DMS114 treated with DMSO at 0.1 percent for 48 hours (cell line): ENCODE measurements at regions not wholly inside any gene's neighbourhood (a gene's known extent, or its start where the extent isn't known, plus 50 kb on each side); places are given as distances from the start of the nearest gene placed in this dataset.

ENCODE experiments used
- DNase-seq: peaks from one replicate; lab custom pipeline; 2025; ENCODE audit not compliant: unreplicated experiment; lab: John Stamatoyannopoulos, UW

DNA sequence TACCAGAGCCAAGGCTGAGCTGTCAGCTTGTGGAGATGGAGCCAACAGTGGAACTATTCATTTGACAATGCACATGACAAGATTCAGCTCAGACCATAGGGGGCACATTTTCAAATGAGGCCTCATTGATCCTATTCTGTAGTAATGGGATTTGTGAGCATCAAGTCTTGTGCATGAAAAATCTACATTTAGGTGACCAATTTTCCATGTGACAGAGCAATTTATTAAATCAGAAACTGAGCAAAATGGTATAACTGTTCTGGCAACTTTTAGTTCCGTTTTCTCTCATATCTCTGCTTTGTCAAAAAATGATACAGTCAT, 108.5 kb upstream of the PCDH18 start:
- DNase-seq, result no peak

DNA sequence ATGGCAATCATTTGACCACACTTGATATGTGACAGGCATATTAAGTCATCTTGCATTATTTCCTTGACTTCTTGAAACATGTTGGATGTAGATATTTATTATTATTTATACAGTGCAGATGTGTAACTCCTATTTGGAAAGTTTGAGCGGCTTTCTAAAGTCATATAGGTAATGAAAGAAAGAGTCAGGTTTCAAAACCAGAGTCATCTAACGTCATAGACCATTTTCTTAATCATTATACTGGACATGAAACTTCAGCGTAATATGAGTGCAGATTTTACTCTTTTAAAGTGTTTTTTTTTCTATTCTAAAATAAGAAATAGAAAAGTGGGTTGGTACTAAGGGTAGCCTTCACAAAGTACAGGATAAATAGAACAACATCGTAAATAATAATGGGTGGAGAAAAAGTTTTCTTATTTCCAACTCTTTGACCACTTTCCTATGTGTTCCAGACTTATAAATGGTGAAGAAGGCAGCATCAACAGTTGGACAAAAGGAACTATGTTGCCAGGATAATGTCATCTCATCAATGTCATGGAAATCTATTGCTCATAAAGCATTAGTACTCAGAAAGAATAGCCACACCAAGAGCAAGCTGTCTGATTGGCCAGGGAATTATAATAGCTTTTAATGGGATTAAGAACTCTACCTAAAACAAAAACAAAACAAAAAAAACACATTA, 108.0 kb upstream of the PCDH18 start:
- DNase-seq, result no peak

DNA sequence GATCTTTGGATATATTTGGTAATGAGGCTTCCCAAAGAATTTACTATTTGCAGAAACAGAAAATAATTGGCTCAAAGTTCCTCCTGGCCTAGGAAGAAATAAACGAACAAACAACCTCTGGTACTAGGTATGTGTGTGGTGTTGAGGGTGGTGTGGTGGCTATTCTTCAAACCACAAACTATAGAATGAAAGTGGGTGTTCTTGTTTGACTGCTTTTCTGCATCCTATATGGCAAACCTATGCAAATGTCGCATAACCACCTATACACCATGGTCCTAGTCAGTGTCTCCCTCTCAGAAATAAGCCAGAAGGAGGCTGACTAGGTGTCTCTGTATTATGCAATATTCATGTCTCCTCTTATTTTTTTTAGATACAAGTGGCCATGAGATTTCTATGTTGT, 106.6 kb upstream of the PCDH18 start:
- no peak for DNase-seq

DNA sequence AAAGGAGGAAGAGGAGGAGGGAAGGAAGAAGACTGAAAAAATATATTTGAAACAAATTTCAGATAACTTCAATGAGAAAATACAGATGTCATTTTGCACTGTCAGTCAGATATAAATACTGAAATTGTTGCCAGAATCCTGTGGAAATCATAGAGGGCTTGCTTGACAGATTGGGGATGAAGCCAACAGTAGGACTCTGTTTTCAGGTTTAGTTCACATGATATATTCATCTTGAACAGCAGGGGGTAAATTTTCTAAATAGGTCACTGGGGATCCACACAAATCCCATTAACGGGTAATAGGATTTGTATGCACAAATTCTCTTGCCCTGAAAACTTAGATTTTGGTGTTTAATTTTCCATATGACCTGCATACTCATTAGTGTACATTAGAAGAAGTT, 103.3 kb upstream of the PCDH18 start:
- DNase-seq, result no peak

DNA sequence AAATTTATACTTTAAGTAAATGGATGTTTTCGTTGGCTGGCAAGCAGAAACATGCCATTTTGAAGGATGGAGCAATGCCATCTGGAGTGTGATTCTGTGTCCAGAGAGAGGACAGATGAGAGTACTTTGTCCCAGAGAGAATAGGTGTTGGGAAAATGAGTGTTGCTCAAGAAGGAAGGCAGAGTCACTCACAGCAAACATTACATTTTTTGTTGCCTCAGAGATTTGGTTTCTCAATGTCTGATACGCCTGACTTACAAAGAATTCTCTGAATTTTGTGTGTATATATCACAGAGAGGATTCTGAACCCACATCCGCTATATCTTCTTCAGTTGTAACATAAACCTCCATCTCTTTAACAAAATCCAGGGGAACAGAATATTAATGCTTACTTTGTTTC, 102.8 kb upstream of the PCDH18 start:
- no peak for DNase-seq

DNA sequence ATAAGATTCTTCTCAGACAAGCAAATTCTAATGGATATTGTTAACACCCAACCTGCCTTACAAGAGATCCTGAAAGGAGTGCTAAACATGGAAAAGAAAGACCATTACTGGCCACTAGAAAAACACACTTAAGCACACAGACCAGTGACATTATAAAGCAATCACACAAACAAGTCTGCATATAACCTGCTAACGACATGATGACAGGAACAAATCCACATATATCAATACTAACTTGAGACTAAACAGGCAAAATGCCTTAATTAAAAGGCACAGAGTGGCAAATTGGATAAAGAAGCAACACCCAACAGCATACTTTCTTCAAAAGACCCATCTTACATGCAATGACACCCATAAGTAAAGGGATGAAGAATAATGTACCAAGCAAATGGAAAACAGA, 100.5 kb upstream of the PCDH18 start:
- DNase-seq, result no peak

DNA sequence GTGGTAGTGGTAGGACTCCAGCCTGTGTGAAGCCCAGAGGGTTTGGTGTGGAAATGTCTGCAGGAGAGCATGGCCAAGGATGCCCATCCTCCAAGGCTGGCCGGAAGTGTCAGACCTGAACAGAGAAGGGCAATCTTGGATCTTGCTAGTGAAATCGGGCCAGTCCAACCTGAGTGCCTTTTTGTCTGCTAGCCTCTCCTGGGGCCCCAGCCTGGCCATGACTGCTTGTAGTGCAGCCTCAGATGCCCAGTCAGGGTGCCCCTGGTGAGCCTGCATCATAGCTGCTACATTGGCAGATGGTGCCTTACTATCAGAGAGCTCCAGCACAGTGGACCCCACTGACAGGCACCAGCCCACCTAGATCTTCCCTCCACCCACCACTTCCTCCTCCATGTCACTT, 99.3 kb upstream of the PCDH18 start:
- no peak for DNase-seq

DNA sequence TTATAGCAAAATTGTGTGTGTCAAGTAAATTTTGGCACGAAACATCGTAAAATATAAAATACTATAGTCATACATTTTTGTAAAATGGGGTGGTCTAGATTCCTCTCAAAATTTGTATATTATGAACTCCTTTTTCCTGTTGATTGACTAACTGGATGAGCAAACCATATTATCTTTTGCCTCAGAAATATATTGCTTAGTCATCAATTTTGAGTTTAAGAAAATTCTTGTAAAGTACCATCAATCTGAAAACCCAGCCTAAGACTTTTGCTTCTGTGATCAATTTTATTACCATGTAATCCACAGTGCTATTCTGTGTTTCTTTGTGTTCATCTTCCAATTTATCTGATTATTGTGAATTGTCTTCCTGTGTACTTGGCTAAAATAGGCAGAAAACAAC, 98.0 kb upstream of the PCDH18 start:
- no peak for DNase-seq

DNA sequence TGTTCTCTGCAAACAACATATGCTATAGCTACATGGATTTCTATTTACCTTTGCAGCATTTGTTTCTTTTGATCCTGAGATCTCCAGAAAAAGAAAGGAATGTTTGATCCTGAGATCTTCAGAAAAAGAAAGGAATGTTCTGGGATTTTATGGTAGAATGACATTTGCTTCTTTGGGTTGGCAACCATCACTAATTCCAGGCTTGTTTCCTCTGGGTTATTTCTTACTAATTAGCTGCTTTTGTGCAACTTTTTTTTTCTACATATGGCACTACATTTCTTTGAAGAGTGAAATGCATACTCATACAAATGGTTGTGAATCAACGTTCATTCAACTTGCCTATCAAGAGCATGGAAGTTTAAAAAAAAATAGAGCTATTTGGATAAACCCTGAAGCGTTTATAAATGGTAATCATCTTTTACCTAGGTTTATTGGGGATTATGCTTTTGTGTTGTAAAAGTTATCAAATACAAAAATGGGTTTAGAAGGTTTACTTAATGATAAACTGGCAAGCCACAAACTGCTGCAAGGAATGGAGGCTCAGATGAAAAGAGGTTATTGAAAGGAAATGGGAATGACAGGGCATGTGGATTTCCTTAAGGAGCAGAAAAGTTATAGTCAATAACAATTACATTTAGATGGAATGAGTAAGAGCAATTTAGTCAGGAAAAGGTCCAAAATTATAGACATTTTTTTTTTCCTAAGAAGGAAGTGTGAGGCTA, 95.6 kb upstream of the PCDH18 start:
- DNase-seq, result no peak

DNA sequence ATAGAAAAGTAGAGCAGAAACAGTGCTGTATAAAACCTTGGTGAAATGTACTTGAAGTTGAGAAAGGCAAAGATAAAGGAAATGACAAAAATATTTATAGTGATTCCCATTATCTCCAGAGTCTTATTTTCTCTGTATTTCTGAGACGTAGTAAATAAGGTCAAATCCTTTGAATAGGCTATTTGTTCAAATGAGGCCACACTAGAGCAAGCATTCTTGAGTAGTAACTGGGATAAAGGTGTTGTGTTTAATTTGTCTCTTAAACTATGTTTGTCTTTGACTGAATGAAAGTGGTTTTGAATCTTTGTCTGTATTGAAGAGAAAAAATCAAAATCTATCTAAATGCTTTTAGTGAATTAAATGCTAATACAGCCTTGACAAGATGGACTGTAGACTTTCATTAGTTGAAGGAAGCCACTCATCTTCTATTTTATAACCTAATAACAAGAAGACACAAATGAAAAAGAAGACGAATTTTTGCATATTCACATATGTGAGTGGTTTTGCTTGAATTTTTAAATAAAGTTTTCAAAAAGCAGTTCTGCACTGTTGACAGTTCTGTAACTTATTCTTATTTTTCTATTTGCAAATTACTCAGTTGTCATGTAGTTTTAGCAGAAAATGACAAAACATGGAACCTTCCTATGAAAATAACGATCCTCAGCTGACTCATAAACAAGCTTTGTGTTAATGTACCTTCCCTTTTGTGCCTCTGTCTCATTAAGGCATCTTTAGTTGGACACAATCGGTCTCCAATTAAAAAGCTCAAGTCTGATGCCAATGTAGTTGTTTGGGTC, 94.8 kb upstream of the PCDH18 start:
- DNase-seq, result no peak

DNA sequence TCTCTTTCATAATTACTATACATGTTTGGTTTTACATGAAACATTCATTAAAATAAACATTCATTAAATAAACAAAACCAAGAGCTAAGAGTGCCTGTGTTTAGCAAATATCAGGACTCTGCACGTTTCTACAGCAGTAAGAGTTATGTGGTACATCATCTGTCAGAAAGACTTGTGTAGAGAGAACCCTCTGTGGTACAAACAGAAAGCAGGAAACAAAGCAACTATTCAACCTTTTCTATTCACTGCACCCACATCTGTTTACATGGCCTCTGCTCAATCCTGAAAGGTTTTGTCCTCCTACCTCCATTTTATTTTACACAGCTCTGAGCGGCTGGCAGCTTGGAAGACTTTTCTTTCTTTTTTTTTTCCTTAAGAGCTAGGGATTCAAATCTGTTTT, 90.7 kb upstream of the PCDH18 start:
- no peak for DNase-seq

DNA sequence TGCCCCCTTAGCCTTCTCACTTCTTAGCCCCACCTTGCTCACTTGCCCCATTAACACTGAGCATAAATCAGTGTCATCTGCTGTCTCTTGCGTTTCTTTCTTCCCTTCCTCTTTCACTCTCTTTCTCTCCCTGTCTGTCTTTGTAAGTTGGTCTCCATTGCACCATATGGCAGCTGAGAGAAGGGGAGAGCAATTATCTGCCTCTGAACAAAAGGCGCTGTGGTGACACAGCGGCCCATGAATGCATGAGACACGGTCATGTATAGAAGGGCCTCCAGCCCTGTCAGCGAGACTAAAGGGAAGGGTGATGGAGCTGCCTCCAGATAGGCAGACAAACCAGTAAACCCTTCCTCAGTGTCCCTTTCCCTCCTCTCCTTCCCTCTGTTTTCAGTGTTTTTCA, 88.8 kb upstream of the PCDH18 start:
- DNase-seq, result no peak

DNA sequence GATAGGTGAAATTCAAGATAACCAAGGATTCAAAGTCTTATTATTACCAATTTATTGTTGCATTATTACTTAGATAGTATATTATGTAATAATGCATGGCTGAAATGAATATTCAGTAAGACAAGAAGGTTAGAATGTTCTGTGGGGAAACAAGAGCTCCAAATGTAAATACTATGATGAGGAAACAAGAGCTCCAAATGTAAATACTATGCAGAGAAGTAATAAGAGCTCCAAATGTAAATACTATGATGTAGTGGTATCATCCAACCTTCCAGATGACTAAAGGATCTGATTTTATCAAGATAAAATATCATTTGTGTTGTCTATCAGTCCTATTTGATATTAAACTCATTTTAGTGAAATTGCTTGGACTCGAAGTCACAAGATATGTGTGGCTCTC, 82.2 kb upstream of the PCDH18 start:
- no peak for DNase-seq

DNA sequence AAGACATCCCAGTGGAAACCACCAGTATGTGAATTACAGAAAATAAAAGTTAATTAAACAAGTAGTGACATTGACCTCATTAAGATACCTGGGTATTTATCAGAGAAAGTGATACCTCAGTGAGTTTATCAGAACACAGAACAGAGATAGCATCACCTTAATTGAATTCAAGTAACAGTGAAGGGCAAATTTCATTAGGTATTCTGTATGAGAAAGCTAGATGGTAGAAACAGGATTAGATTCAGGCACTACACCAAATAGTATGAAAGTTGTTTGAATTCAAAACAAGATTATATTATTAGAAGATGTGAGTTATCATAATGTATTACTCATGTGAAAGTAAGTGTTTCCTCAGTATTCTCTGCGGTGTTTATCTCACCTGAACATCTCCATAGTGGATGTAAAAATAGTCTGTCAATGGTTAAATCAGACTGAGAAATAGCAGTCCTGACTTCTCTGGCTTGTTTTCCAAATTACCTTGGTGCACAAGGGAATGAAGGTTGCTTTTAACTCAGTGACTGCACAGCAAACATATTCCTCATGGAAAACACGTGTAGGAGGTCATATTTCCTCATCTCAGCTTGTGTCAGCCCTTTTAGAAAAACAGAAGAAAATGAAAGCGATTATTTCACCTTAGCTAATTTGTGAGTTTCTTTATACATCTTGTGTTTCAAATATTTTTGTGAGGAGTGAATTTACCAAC, 79.9 kb upstream of the PCDH18 start:
- no peak for DNase-seq

DNA sequence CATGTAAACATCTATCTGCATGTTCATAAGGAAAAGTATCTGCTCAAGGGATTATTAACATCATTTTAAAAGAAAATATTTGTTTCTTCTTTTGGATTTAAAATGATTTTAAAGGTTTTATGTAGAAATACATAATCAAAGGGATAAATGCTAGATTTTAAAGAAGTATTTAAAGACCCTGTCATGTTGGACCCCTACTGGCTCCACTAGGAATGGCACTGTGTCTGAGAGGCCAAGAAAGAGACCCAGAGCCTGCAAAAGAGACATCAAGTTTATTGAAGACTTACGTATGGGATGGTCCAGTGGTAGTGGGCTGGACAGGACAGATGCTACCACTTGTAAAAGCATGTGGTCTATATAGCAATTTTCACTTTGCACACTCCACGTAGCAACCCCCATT, 78.7 kb upstream of the PCDH18 start:
- no peak for DNase-seq

DNA sequence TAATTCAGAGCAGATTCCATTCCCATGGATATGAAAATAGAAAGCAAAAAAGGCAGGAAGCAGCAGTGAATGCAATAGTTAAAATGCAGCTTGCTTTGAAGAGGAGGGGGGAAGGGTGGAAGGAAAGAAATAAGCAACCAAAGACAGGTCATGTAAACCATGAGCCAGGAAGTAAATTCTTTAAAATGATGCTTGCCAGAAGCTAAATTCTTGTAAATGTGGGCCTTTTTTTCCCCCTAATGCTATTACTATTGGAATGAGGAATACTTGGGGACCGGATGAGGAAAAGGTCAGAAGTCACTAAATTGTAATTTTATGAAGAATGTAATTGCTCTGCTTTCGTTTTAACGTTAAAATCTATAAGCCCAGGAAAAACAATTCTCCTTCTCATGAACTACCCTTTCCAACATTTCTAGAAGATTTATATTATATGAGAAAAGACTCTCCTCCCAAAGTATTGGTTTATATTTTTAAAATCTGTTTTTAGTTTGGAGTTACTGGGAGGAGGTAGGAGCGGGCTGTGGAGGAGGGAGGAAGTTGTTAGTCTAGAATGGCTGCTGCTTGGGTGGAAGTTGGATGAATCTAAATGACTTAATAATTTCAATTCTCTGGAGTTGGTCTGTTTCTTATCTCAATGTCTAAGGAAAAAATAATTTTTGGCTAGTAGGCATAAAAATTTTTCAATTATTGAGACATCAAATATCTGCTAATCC, 77.6 kb upstream of the PCDH18 start:
- no peak for DNase-seq

DNA sequence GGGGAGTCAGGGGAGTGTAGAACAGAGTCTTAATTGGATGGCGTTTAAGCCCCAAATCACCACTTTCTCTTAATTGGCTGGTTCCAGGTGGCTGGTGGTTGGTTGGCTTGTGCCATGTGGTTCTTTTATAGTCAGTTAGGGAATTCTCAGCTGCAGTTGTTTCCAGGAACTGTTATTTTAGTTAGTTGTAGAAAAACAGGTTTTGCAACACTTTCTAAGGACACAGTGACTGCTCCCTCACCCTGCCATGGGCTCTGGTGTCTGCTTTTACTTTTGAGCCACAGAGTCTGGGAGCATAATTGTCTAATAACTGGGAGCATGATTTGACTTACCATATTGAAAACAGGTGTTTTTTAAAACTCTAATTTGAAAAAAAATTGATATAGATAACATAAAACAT, 75.8 kb upstream of the PCDH18 start:
- no peak for DNase-seq

DNA sequence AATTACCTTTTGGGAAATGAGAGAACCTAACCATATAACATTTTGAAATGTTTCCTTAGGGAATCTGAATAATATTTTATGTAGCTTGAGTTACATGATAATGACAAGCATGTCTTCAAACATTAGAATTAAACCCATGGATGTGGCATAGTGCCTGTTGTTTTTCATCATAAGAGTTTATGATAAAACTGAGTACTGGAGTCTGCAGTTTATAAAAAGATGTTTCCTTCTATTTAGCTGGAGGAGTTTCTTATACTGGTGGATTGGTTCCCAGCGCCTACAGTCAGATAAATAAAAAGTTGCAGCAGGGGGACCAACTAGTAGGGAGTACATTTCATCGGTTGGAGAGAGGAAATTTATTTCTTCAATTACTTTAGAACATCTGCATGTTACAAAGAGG, 70.1 kb upstream of the PCDH18 start:
- no peak for DNase-seq

DNA sequence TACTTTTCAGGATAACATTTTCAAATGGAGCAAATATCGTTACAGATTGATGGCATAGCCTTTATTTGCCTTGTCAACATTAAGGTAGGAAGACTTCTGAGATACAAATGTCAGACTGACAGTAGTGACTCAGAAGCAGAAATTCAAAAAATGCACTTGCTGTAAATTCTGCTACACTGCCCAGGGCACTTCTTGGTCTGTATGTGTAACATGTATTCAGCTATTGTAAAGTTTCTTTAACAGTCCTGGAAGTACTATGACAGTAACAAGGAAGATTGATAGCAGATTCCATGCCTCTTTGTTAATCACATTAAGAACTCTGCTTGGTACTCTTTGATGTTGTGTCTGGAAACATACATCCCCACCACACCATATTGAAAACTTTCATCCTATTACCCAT, 69.6 kb upstream of the PCDH18 start:
- DNase-seq, result no peak

DNA sequence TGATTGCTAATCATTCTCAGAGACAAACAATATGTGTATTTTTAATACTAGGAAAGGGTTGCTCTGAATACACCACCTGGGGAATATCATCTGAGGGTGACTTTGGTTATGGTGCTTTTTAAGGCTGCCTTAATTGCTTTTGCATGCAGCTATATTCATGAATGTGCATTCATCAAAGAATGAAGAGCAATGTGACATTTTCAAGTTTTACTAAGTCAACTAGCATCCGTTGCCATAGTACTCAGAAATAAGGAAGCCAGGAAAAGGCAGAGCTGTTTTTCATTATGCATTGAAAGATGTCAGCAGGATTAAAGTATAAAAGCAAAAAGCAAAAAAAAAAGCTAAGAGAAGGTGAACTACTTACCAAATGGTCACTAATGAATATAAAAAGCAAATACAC, 67.4 kb upstream of the PCDH18 start:
- DNase-seq, result no peak

DNA sequence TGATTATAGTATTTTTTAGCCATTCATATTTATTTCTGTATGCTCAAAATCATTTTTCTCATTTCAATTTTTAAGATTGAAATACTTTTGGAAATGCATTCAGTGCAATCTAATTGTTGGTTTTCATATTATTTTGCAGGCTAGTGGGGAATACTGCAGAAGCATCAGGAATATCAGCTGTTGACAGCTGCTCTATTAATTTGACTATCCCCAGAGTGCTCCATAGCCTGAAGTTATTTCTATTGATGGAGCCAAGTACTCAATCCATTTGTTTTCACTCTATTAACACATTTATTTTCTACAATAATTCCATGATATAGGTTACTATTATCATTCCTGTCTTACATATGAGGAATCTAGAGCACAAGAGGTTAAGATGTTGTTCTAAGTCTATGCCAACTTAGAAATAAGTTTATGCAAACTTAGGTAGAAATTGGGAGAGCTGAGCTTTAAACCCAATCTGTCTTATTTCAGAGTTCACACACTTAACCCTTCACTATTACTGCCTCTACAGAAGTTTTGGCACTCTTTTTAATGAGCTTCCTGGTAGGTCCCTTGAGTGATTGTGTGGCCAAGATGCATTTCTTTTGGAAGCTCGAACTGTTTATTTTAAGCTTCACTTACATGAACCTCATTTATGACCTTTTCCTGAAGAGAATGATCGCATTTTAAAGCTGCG, 65.6 kb upstream of the PCDH18 start:
- DNase-seq, result no peak
